Esophagus squamous epithelium (tissue), 5 donors: ENCODE measurements at regions not wholly inside any gene's neighbourhood (a gene's known extent, or its start where the extent isn't known, plus 50 kb on each side); places are given as distances from the start of the nearest gene placed in this dataset.

Experiments used
- DNase-seq: peaks from one replicate; lab custom pipeline; 2025; lab: John Stamatoyannopoulos, UW
- H3K27ac ChIP-seq, 4 donors: fragments of 200-600 bp; sonication (generic); one replicate each; pipeline ENCODE4 v1.5.1; 2016 to 2019; ENCODE audit warnings: mild to moderate bottlenecking in 1 of 4
- H3K27me3 ChIP-seq, 4 donors: fragments of 200-600 bp; sonication (generic); 1 replicate in 3 of 4; 2 replicates in 1 of 4; pipeline versions ENCODE4 v1.5.1 to v1.6.0; 2017 to 2021; ENCODE audit warnings: antibody characterized with exemption in 1 of 4
- H3K36me3 ChIP-seq, 3 donors: fragments of 200-600 bp; sonication (generic); one replicate each; pipeline ENCODE4 v1.5.1; 2016 to 2019
- H3K4me1 ChIP-seq, 3 donors: fragments of 200-600 bp; sonication (generic); one replicate each; pipeline ENCODE4 v1.5.1; 2017 to 2019
- H3K4me3 ChIP-seq, 4 donors: fragments of 200-600 bp; sonication (generic); 1 replicate in 3 of 4; 2 replicates in 1 of 4; pipeline ENCODE4 v1.5.1; 2016 to 2019; ENCODE audit warnings: mild to moderate bottlenecking in 2 of 4, moderate library complexity in 1 of 4
- H3K9me3 ChIP-seq, 3 donors: fragments of 200-600 bp; sonication (generic); one replicate each; pipeline ENCODE4 v1.5.1; 2016 to 2019
- CTCF ChIP-seq, 6 experiments: fragments of 450-650 bp in 4 of 6; fragments of 200-600 bp in 2 of 6; sonication (generic) in 2 of 6; IDR thresholded peaks; one replicate each; pipeline ENCODE4 v1.5.1; 2016 to 2019; ENCODE audit warnings: antibody characterized with exemption in 6 of 6, mild to moderate bottlenecking in 4 of 6, moderate library complexity in 4 of 6
- POLR2A ChIP-seq, 4 donors: fragments of 450-650 bp; IDR thresholded peaks; one replicate each; pipeline ENCODE4 v1.6.1; 2017; ENCODE audit warnings: antibody characterized with exemption in 4 of 4, mild to moderate bottlenecking in 4 of 4, moderate library complexity in 3 of 4
- WGBS, 2 donors: methylation state at CpG; one replicate each; pipeline ENCODE4 v1.1.5; 2018; 5-methylcytosine and 5-hydroxymethylcytosine counted together
- intact Hi-C: fragments of 100-400 bp; cut with DNase I; formaldehyde crosslinking; loops from one replicate; pipeline ENCODE4 v1.15.0; 2022
- donor health status: DM: yes; HTN: yes; CAD: no.

- no peak overlapping the region for H3K4me3 ChIP-seq
- H3K4me1 ChIP-seq: no peaks in the 10 kb centered on the region
- TF ChIP-seq POLR2A (IDR thresholded peaks at IDR 0.05): no peak
- TF ChIP-seq CTCF (IDR thresholded peaks at IDR 0.05): no peak
- H3K9me3 ChIP-seq: no peaks in the 10 kb centered on the region
- H3K36me3 ChIP-seq: no peaks in the 10 kb centered on the region
- intact Hi-C loops: no loop called here
- 54 to 55% methylated on average over 4 of the region's 4 CpGs for WGBS, 2 donors
- H3K27me3 ChIP-seq: no peaks in the 10 kb centered on the region
- no peak overlapping the region for H3K27ac ChIP-seq
- DNase-seq: no peak
Measured at GRCh38 chr6:145406783-145407182, 328.5 kb downstream of the EPM2A start.

- H3K36me3 ChIP-seq: no peaks in the 10 kb centered on the region
- intact Hi-C loops: no loop called here
- DNase-seq: no peak
- no peak overlapping the region for H3K27ac ChIP-seq
- TF ChIP-seq POLR2A (IDR thresholded peaks at IDR 0.05): no peak
- no peak for TF ChIP-seq CTCF (IDR thresholded peaks at IDR 0.05)
- H3K4me3 ChIP-seq: no peak overlapping the region
- WGBS, 2 donors: 55 to 66% methylated on average over 2 of the region's 2 CpGs
- H3K4me1 ChIP-seq: no peaks in the 10 kb centered on the region
- H3K27me3 ChIP-seq: no peaks in the 10 kb centered on the region
- H3K9me3 ChIP-seq: no peaks in the 10 kb centered on the region
Measured at GRCh38 chr6:145415616-145416015, 319.7 kb downstream of the EPM2A start.

GRCh38 chr6:145420599-145420998 lies 314.7 kb downstream of the EPM2A start:
- Histone ChIP-seq H3K27ac (no peak overlapping the region), H3K36me3 (no peaks in the 10 kb centered on the region), H3K4me1 (no peaks in the 10 kb centered on the region), H3K9me3 (no peaks in the 10 kb centered on the region), H3K27me3 (no peaks in the 10 kb centered on the region), H3K4me3 (no peak overlapping the region)
- 64 to 84% methylated on average over 1 of the region's 1 CpG for WGBS, 2 donors
- no peak for TF ChIP-seq CTCF (IDR thresholded peaks at IDR 0.05)
- TF ChIP-seq POLR2A (IDR thresholded peaks at IDR 0.05): no peak
- DNase-seq: no peak
- intact Hi-C loops: no loop called here

- intact Hi-C loops: no loop called here
- DNase-seq: no peak
- H3K27ac ChIP-seq: no peak overlapping the region
- H3K27me3 ChIP-seq: no peaks in the 10 kb centered on the region
- no peaks in the 10 kb centered on the region for H3K36me3 ChIP-seq
- H3K4me3 ChIP-seq: no peak overlapping the region
- whole genome bisulfite sequencing, 2 donors: 56 to 66% methylated on average over 3 of the region's 3 CpGs
- H3K4me1 ChIP-seq: no peaks in the 10 kb centered on the region
- TF ChIP-seq POLR2A (IDR thresholded peaks at IDR 0.05): no peak
- no peak for TF ChIP-seq CTCF (IDR thresholded peaks at IDR 0.05)
- H3K9me3 ChIP-seq: no peaks in the 10 kb centered on the region
Measured at GRCh38 chr6:145423936-145424335, 311.4 kb downstream of the EPM2A start.

GRCh38 chr6:145427232-145427631 lies 308.1 kb downstream of the EPM2A start:
- H3K27me3 ChIP-seq: no peaks in the 10 kb centered on the region
- H3K4me1 ChIP-seq: no peaks in the 10 kb centered on the region
- H3K9me3 ChIP-seq: no peaks in the 10 kb centered on the region
- H3K4me3 ChIP-seq: no peak overlapping the region
- H3K27ac ChIP-seq: no peak overlapping the region
- no peaks in the 10 kb centered on the region for H3K36me3 ChIP-seq
- no peak for DNase-seq
- intact Hi-C loops: no loop called here
- TF ChIP-seq CTCF (IDR thresholded peaks at IDR 0.05) (no peak), POLR2A (IDR thresholded peaks at IDR 0.05) (no peak)
- WGBS, 2 donors: 36 to 51% methylated on average over 4 of the region's 4 CpGs
